K562 (cell line): ENCODE measurements at regions not wholly inside any gene's neighbourhood (a gene's known extent, or its start where the extent isn't known, plus 50 kb on each side); places are given as distances from the start of the nearest gene placed in this dataset.

Experiments used
- C11orf30 ChIP-seq: fragments of 450-650 bp; IDR thresholded peaks from 2 replicates; pipeline ENCODE4 v1.6.1; 2016; ENCODE audit warnings: low read depth, mild to moderate bottlenecking
- FOXP1 ChIP-seq: sonication (generic); formaldehyde crosslinking; IDR thresholded peaks from 2 replicates; pipeline ENCODE4 v1.8.0; 2022; ENCODE audit warnings: mild to moderate bottlenecking, missing genetic modification reagents
- NFIC ChIP-seq: fragments of 450-650 bp; IDR thresholded peaks from 2 replicates; pipeline ENCODE4 v1.6.1; 2017; ENCODE audit warnings: mild to moderate bottlenecking, inconsistent platforms
- POLR2A ChIP-seq: fragments of 450-650 bp; conservative IDR thresholded peaks from 2 replicates; pipeline ENCODE4 v1.6.1; 2016
- RAD51 ChIP-seq: fragments of 450-650 bp; IDR thresholded peaks from 2 replicates; pipeline ENCODE4 v1.7.1; 2016; ENCODE audit warnings: low read depth, mild to moderate bottlenecking, borderline replicate concordance
- RFX5 ChIP-seq: IDR thresholded peaks from 2 replicates; pipeline ENCODE4 v1.6.1; 2011; ENCODE audit warnings: low read depth, mild to moderate bottlenecking, improper control_type of control experiment, low read length
- SIN3A ChIP-seq, 2 experiments: fragments of 150-350 bp in 1 of 2; IDR thresholded peaks; 2 replicates each; pipeline ENCODE4 v1.6.1; 2011 to 2016; ENCODE audit warnings: borderline replicate concordance in 2 of 2, low read depth in 2 of 2, low read length in 2 of 2, mild to moderate bottlenecking in 2 of 2, moderate library complexity in 2 of 2; ENCODE audit not compliant: control insufficient read depth in 1 of 2
- TAF1 ChIP-seq: IDR thresholded peaks from 2 replicates; pipeline ENCODE4 v1.6.1; 2011; ENCODE audit warnings: mild to moderate bottlenecking, low read length, moderate library complexity; ENCODE audit not compliant: insufficient read depth, control insufficient read depth, severe bottlenecking; ENCODE audit errors: extremely low read depth
- ZFPM2 ChIP-seq: fragments of 250-450 bp; sonication (Bioruptor Pico); IDR thresholded peaks from 2 replicates; pipeline ENCODE4 v1.5.1; 2022; ENCODE audit warnings: mild to moderate bottlenecking
- ZNF12 ChIP-seq: sonication (generic); formaldehyde crosslinking; IDR thresholded peaks from 2 replicates; pipeline ENCODE4 v1.4.0; 2020; ENCODE audit warnings: mild to moderate bottlenecking, missing genetic modification reagents
- TF ChIP-seq, protein P1 (sequence below): sonication (generic); formaldehyde crosslinking; IDR thresholded peaks from 2 replicates; pipeline ENCODE4 v1.8.0; 2022; ENCODE audit warnings: mild to moderate bottlenecking, missing genetic modification reagents
- TF ChIP-seq, protein P2 (sequence below), 3 experiments: IDR thresholded peaks in 2 of 3; conservative IDR thresholded peaks in 1 of 3; 2 replicates each; pipeline ENCODE4 v1.5.1; 2011 to 2012; ENCODE audit warnings: low read length in 3 of 3, mild to moderate bottlenecking in 3 of 3, control low read depth in 2 of 3, improper control_type of control experiment in 1 of 3, inconsistent platforms in 1 of 3, low read depth in 1 of 3, mixed read lengths in 1 of 3, moderate library complexity in 1 of 3; ENCODE audit not compliant: insufficient read depth in 2 of 3
- TF ChIP-seq, protein P3 (sequence below): sonication (generic); formaldehyde crosslinking; IDR thresholded peaks from 2 replicates; pipeline ENCODE4 v1.9.0; 2022; ENCODE audit warnings: mild to moderate bottlenecking, missing genetic modification reagents
- TF ChIP-seq, protein P4 (sequence below): fragments of 250-450 bp; sonication (Bioruptor Pico); IDR thresholded peaks from 2 replicates; pipeline ENCODE4 v1.8.0; 2021; ENCODE audit warnings: moderate library complexity, mild to moderate bottlenecking, inconsistent platforms

DNA sequence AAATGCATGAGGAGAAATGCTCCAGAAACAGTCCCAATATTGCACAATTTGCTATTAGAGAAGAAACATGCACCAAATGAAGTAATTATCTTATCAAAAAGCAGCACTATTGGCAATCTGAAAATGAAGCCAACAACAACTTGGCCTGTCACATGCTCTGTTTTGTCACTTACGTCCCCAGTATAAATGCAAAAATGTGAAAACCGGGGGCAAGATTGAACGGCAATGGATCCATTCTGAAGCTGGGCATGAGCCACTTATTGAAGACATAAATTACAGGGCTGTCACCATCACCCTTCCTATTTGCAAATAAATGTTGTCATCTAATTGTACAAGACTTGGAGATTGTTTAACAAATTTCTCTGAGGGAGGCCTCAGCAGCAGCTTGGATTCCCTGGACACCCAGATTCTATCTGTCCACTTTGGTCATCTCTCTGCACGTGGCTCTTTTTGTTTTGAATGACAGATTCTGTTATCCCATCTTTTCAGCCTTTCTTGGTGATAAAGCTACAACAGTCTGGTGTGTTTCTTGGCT is 180.2 kb upstream of the CDH5 start:
- TF ChIP-seq RFX5 (no peak), ZFPM2 (CRISPR knock-in tag) (no peak), FOXP1 (CRISPR knock-in tag) (no peak), NFIC (no peak), POLR2A (no peak), C11orf30 (no peak), TAF1 (no peak), SIN3A (IDR thresholded peaks at IDR 0.05; ENCODE audit: borderline replicate concordance in 2 of 2, control insufficient read depth in 1 of 2, low read depth in 2 of 2, low read length in 2 of 2) (no peak), RAD51 (no peak), ZNF12 (CRISPR knock-in tag) (no peak)
- TF ChIP-seq, protein P1, sequence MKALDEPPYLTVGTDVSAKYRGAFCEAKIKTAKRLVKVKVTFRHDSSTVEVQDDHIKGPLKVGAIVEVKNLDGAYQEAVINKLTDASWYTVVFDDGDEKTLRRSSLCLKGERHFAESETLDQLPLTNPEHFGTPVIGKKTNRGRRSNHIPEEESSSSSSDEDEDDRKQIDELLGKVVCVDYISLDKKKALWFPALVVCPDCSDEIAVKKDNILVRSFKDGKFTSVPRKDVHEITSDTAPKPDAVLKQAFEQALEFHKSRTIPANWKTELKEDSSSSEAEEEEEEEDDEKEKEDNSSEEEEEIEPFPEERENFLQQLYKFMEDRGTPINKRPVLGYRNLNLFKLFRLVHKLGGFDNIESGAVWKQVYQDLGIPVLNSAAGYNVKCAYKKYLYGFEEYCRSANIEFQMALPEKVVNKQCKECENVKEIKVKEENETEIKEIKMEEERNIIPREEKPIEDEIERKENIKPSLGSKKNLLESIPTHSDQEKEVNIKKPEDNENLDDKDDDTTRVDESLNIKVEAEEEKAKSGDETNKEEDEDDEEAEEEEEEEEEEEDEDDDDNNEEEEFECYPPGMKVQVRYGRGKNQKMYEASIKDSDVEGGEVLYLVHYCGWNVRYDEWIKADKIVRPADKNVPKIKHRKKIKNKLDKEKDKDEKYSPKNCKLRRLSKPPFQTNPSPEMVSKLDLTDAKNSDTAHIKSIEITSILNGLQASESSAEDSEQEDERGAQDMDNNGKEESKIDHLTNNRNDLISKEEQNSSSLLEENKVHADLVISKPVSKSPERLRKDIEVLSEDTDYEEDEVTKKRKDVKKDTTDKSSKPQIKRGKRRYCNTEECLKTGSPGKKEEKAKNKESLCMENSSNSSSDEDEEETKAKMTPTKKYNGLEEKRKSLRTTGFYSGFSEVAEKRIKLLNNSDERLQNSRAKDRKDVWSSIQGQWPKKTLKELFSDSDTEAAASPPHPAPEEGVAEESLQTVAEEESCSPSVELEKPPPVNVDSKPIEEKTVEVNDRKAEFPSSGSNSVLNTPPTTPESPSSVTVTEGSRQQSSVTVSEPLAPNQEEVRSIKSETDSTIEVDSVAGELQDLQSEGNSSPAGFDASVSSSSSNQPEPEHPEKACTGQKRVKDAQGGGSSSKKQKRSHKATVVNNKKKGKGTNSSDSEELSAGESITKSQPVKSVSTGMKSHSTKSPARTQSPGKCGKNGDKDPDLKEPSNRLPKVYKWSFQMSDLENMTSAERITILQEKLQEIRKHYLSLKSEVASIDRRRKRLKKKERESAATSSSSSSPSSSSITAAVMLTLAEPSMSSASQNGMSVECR, result no peak
- TF ChIP-seq, protein P2, sequence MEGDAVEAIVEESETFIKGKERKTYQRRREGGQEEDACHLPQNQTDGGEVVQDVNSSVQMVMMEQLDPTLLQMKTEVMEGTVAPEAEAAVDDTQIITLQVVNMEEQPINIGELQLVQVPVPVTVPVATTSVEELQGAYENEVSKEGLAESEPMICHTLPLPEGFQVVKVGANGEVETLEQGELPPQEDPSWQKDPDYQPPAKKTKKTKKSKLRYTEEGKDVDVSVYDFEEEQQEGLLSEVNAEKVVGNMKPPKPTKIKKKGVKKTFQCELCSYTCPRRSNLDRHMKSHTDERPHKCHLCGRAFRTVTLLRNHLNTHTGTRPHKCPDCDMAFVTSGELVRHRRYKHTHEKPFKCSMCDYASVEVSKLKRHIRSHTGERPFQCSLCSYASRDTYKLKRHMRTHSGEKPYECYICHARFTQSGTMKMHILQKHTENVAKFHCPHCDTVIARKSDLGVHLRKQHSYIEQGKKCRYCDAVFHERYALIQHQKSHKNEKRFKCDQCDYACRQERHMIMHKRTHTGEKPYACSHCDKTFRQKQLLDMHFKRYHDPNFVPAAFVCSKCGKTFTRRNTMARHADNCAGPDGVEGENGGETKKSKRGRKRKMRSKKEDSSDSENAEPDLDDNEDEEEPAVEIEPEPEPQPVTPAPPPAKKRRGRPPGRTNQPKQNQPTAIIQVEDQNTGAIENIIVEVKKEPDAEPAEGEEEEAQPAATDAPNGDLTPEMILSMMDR (IDR thresholded peaks at IDR 0.05 in 2 of 3, conservative IDR thresholded peaks at IDR 0.05 in 1 of 3; ENCODE audit: insufficient read depth in 2 of 3, low read depth in 1 of 3, low read length in 3 of 3), result no peak
- TF ChIP-seq, protein P3, sequence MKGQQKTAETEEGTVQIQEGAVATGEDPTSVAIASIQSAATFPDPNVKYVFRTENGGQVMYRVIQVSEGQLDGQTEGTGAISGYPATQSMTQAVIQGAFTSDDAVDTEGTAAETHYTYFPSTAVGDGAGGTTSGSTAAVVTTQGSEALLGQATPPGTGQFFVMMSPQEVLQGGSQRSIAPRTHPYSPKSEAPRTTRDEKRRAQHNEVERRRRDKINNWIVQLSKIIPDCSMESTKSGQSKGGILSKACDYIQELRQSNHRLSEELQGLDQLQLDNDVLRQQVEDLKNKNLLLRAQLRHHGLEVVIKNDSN (CRISPR knock-in tag), result no peak
- TF ChIP-seq, protein P4, sequence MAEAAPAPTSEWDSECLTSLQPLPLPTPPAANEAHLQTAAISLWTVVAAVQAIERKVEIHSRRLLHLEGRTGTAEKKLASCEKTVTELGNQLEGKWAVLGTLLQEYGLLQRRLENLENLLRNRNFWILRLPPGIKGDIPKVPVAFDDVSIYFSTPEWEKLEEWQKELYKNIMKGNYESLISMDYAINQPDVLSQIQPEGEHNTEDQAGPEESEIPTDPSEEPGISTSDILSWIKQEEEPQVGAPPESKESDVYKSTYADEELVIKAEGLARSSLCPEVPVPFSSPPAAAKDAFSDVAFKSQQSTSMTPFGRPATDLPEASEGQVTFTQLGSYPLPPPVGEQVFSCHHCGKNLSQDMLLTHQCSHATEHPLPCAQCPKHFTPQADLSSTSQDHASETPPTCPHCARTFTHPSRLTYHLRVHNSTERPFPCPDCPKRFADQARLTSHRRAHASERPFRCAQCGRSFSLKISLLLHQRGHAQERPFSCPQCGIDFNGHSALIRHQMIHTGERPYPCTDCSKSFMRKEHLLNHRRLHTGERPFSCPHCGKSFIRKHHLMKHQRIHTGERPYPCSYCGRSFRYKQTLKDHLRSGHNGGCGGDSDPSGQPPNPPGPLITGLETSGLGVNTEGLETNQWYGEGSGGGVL (CRISPR knock-in tag), result no peak
